GM12892 (cell line): ENCODE measurements at regions not wholly inside any gene's neighbourhood (a gene's known extent, or its start where the extent isn't known, plus 50 kb on each side); places are given as distances from the start of the nearest gene placed in this dataset.

Experiments
- POLR2A ChIP-seq: IDR thresholded peaks from 2 replicates; pipeline ENCODE4 v1.6.1; 2011; ENCODE audit warnings: low read depth, low read length, control low read depth
- POLR2AphosphoS5 ChIP-seq: IDR thresholded peaks from 2 replicates; pipeline ENCODE4 v1.6.1; 2011; ENCODE audit warnings: low read depth, low read length, control low read depth
- TAF1 ChIP-seq: IDR thresholded peaks from 2 replicates; pipeline ENCODE4 v1.6.1; 2011; ENCODE audit warnings: low read depth, mild to moderate bottlenecking, control low read depth, low read length, borderline replicate concordance

DNA sequence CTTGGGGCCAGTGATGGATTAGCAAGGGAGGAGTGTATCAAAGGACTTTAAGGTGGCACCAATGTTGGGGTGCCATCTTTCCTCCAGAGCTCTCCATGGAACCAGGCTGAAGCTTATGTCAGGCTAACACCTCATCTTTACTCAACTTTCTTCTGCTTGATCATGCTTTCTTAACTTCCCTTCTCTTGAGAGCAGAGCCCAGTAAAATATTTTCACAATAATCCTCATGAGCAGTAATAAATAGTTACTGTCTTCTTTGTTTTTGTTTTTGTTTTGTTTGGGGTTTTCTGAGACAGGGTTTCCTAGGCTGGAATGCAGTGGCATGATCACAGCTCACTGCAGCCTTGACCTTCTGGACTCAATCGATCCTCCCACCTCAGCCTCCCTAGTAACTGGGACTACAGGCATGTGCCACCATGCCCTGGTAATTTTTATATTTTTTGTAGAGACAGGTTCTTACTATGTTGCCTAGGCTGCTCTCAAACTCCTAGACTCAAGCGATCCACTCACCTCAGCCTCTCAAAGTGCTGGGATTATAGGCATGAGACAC lies 127.9 kb upstream of the TOP1 start:
- TF ChIP-seq POLR2A: no peak
- TF ChIP-seq POLR2AphosphoS5: no peak
- no peak for TF ChIP-seq TAF1
